Esophagus muscularis mucosa (tissue), 3 donors: ENCODE measurements at regions not wholly inside any gene's neighbourhood (a gene's known extent, or its start where the extent isn't known, plus 50 kb on each side); places are given as distances from the start of the nearest gene placed in this dataset.

Experiments
- POLR2A ChIP-seq: fragments of 450-650 bp; IDR thresholded peaks from one replicate; pipeline ENCODE4 v1.6.1; 2017; ENCODE audit warnings: antibody characterized with exemption, moderate library complexity, mild to moderate bottlenecking, low read depth
- POLR2AphosphoS5 ChIP-seq, 2 donors: sonication (generic); formaldehyde crosslinking; IDR thresholded peaks; one replicate each; pipeline ENCODE4 v1.6.1; 2017; ENCODE audit warnings: antibody characterized with exemption in 2 of 2
- TF ChIP-seq, protein P1 (sequence below), 3 experiments: fragments of 200-600 bp in 2 of 3; fragments of 450-650 bp in 1 of 3; sonication (generic) in 2 of 3; IDR thresholded peaks; one replicate each; pipeline ENCODE4 v1.5.1; 2017 to 2019; ENCODE audit warnings: antibody characterized with exemption in 3 of 3, mild to moderate bottlenecking in 2 of 3, moderate library complexity in 1 of 3

DNA sequence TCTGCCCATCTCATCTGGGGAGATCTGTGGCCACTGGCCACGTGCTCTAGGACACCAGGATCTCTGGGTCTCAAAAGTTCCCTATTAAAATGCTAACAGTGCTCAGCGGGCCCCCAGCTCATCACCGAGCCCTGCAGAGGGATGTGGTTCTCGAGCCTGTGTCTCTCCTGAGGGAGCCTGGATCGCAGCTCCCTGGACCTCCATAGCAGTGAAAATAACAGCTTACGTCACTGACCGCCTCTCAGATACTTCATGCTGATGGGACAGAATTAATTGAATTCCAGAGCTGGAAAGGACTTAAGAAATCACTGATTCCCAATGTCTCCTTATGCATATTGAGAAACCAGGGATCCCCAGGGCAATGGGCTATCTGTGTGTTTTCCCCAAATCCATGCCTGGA lies 90.0 kb downstream of the GALR1 start:
- TF ChIP-seq, protein P1, sequence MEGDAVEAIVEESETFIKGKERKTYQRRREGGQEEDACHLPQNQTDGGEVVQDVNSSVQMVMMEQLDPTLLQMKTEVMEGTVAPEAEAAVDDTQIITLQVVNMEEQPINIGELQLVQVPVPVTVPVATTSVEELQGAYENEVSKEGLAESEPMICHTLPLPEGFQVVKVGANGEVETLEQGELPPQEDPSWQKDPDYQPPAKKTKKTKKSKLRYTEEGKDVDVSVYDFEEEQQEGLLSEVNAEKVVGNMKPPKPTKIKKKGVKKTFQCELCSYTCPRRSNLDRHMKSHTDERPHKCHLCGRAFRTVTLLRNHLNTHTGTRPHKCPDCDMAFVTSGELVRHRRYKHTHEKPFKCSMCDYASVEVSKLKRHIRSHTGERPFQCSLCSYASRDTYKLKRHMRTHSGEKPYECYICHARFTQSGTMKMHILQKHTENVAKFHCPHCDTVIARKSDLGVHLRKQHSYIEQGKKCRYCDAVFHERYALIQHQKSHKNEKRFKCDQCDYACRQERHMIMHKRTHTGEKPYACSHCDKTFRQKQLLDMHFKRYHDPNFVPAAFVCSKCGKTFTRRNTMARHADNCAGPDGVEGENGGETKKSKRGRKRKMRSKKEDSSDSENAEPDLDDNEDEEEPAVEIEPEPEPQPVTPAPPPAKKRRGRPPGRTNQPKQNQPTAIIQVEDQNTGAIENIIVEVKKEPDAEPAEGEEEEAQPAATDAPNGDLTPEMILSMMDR (IDR thresholded peaks at IDR 0.05), result no peak
- TF ChIP-seq POLR2A, result no peak
- no peak for TF ChIP-seq POLR2AphosphoS5 (IDR thresholded peaks at IDR 0.05)
